Liver (tissue), 8 donors: ENCODE measurements at regions not wholly inside any gene's neighbourhood (a gene's known extent, or its start where the extent isn't known, plus 50 kb on each side); places are given as distances from the start of the nearest gene placed in this dataset.
A peak's percentile ranks its signal among the peaks of the same experiment; 100 is the strongest.

ENCODE experiments used
- DNase-seq: peaks from one replicate; pipeline ENCODE4 v3.0.0-alpha.2; 2017; ENCODE audit warnings: low spot score
- H3K27ac ChIP-seq, 2 donors: one replicate each; pipeline ENCODE4 v1.7.0; 2013; ENCODE audit warnings: inconsistent platforms in 2 of 2, low read length in 2 of 2, control low read depth in 1 of 2, low read depth in 1 of 2, mild to moderate bottlenecking in 1 of 2
- H3K27me3 ChIP-seq, 4 donors: one replicate each; pipeline versions ENCODE4 v1.6.1 to v1.7.0; 2013; ENCODE audit warnings: low read length in 3 of 4, inconsistent platforms in 1 of 4, mild to moderate bottlenecking in 1 of 4, moderate library complexity in 1 of 4; ENCODE audit not compliant: control insufficient read depth in 4 of 4, insufficient read depth in 4 of 4
- H3K36me3 ChIP-seq, 4 donors: one replicate each; pipeline versions ENCODE4 v1.6.1 to v1.7.0; 2013; ENCODE audit warnings: low read length in 3 of 4, mild to moderate bottlenecking in 3 of 4, low read depth in 1 of 4, moderate library complexity in 1 of 4; ENCODE audit not compliant: control insufficient read depth in 4 of 4, insufficient read depth in 3 of 4
- H3K4me1 ChIP-seq, 4 donors: one replicate each; pipeline versions ENCODE4 v1.6.1 to v1.7.0; 2013; ENCODE audit warnings: low read length in 3 of 4, mild to moderate bottlenecking in 3 of 4, moderate library complexity in 1 of 4; ENCODE audit not compliant: control insufficient read depth in 4 of 4, insufficient read depth in 4 of 4
- H3K4me3 ChIP-seq, 3 donors: one replicate each; pipeline versions ENCODE4 v1.6.1 to v1.7.0; 2013; ENCODE audit warnings: low read length in 3 of 3, control low read depth in 1 of 3, low read depth in 1 of 3, mild to moderate bottlenecking in 1 of 3
- H3K9ac ChIP-seq, 2 donors: one replicate each; pipeline ENCODE4 v1.7.0; 2013; ENCODE audit warnings: low read length in 2 of 2, mild to moderate bottlenecking in 2 of 2, moderate library complexity in 2 of 2, control low read depth in 1 of 2, low read depth in 1 of 2
- H3K9me3 ChIP-seq, 4 donors: one replicate each; pipeline versions ENCODE4 v1.6.1 to v1.7.0; 2013; ENCODE audit warnings: low read length in 3 of 4; ENCODE audit not compliant: control insufficient read depth in 4 of 4
- ATF3 ChIP-seq: IDR thresholded peaks from 2 replicates; pipeline ENCODE4 v1.6.1; 2016; ENCODE audit warnings: antibody characterized with exemption
- CTCF ChIP-seq: fragments of 150-350 bp; IDR thresholded peaks from 2 replicates; pipeline ENCODE4 v1.5.1; 2017; ENCODE audit warnings: improper control_type of control experiment, low read depth, low read length; ENCODE audit not compliant: missing input control
- EGR1 ChIP-seq, 2 donors: IDR thresholded peaks; 2 replicates each; pipeline ENCODE4 v1.6.1; 2016 to 2018; ENCODE audit warnings: antibody characterized with exemption in 2 of 2, low read depth in 2 of 2
- FOXA1 ChIP-seq: IDR thresholded peaks from 2 replicates; pipeline ENCODE4 v1.6.1; 2016; ENCODE audit warnings: antibody characterized with exemption
- FOXA2 ChIP-seq: IDR thresholded peaks from 2 replicates; pipeline ENCODE4 v1.6.1; 2016; ENCODE audit warnings: antibody characterized with exemption
- GABPA ChIP-seq, 2 donors: IDR thresholded peaks in 1 of 2; conservative IDR thresholded peaks in 1 of 2; 2 replicates each; pipeline ENCODE4 v1.6.1; 2016; ENCODE audit warnings: antibody characterized with exemption in 2 of 2, mild to moderate bottlenecking in 1 of 2, moderate library complexity in 1 of 2
- HNF4A ChIP-seq, 2 donors: conservative IDR thresholded peaks; 2 replicates each; pipeline ENCODE4 v1.6.1; 2016; ENCODE audit warnings: antibody characterized with exemption in 2 of 2, mild to moderate bottlenecking in 2 of 2
- HNF4G ChIP-seq: IDR thresholded peaks from 2 replicates; pipeline ENCODE4 v1.6.1; 2016; ENCODE audit warnings: antibody characterized with exemption
- JUND ChIP-seq, 2 donors: IDR thresholded peaks; 2 replicates each; pipeline ENCODE4 v1.6.1; 2016; ENCODE audit warnings: antibody characterized with exemption in 2 of 2
- NR2F2 ChIP-seq: IDR thresholded peaks from 2 replicates; pipeline ENCODE4 v1.6.1; 2016; ENCODE audit warnings: antibody characterized with exemption
- RAD21 ChIP-seq, 2 donors: IDR thresholded peaks; 2 replicates each; pipeline ENCODE4 v1.6.1; 2016; ENCODE audit warnings: antibody characterized with exemption in 2 of 2, mild to moderate bottlenecking in 2 of 2
- REST ChIP-seq: IDR thresholded peaks from 2 replicates; pipeline ENCODE4 v1.6.1; 2016; ENCODE audit warnings: antibody characterized with exemption, mild to moderate bottlenecking
- RXRA ChIP-seq, 2 donors: IDR thresholded peaks; 2 replicates each; pipeline ENCODE4 v1.6.1; 2017 to 2018; ENCODE audit warnings: antibody characterized with exemption in 2 of 2, mild to moderate bottlenecking in 1 of 2
- SP1 ChIP-seq: IDR thresholded peaks from 2 replicates; pipeline ENCODE4 v1.6.1; 2018; ENCODE audit warnings: antibody characterized with exemption, mild to moderate bottlenecking
- TAF1 ChIP-seq: conservative IDR thresholded peaks from 2 replicates; pipeline ENCODE4 v1.6.1; 2016; ENCODE audit warnings: antibody characterized with exemption, mild to moderate bottlenecking
- YY1 ChIP-seq: IDR thresholded peaks from 2 replicates; pipeline ENCODE4 v1.6.1; 2016; ENCODE audit warnings: antibody characterized with exemption, mild to moderate bottlenecking
- WGBS: extraction: QIAGEN DNeasy Blood & Tissue Kit; methylation state at CpG from one replicate; pipeline ENCODE4 v1.1.7; 2013; 5-methylcytosine and 5-hydroxymethylcytosine counted together
- donor health status: healthy.
- donor health status: healthy.
- donor health status: healthy.
- donor health status: healthy.
- donor health status: healthy.

- 88% methylated on average over 3 of the region's 3 CpGs for WGBS
- H3K4me3 ChIP-seq = no peak overlapping the region
- no peaks in the 10 kb centered on the region for H3K4me1 ChIP-seq
- H3K9ac ChIP-seq = no peak overlapping the region
- peaks cover 0 to 10% (median 6%) of the 10 kb centered on the region in 4 donors for H3K9me3 ChIP-seq
- no peak for DNase-seq
- H3K27ac ChIP-seq = no peak overlapping the region
- no peaks in the 10 kb centered on the region for H3K36me3 ChIP-seq
- TF ChIP-seq TAF1 (no peak), CTCF (no peak)
- no peaks in the 10 kb centered on the region for H3K27me3 ChIP-seq
These were observed 182.8 kb downstream of the PIK3C3 start for GRCh38 chr18:42137693-42138375.

- no peak overlapping the region for H3K27ac ChIP-seq
- WGBS = 16% methylated on average over 1 of the region's 1 CpG
- H3K27me3 ChIP-seq = no peaks in the 10 kb centered on the region
- TF ChIP-seq RAD21 (IDR thresholded peaks at IDR 0.05) (peak; percentile 79 to 84), CTCF (peak; percentile 63), FOXA1 (peak; percentile 96), HNF4A (conservative IDR thresholded peaks at IDR 0.05) (peak; percentile 36 to 67), JUND (IDR thresholded peaks at IDR 0.05) (no peak), FOXA2 (peak; percentile 98), ATF3 (peak; percentile 31), SP1 (peak; percentile 32), RXRA (IDR thresholded peaks at IDR 0.05) (peak in 1 of 2 donors; percentile 39), EGR1 (IDR thresholded peaks at IDR 0.05; ENCODE audit: low read depth in 2 of 2) (no peak)
- H3K4me1 ChIP-seq = no peaks in the 10 kb centered on the region
- H3K9me3 ChIP-seq = peaks cover 0 to 10% (median 6%) of the 10 kb centered on the region in 4 donors
- no peak for DNase-seq
- no peak overlapping the region for H3K4me3 ChIP-seq
- H3K9ac ChIP-seq = no peak overlapping the region
- no peaks in the 10 kb centered on the region for H3K36me3 ChIP-seq
These were observed 186.4 kb downstream of the PIK3C3 start for GRCh38 chr18:42141439-42141838.

- H3K4me1 ChIP-seq = no peaks in the 10 kb centered on the region
- DNase-seq = no peak
- no peak overlapping the region for H3K4me3 ChIP-seq
- no peak overlapping the region for H3K27ac ChIP-seq
- H3K36me3 ChIP-seq = no peaks in the 10 kb centered on the region
- no peaks in the 10 kb centered on the region for H3K9me3 ChIP-seq
- H3K9ac ChIP-seq = no peak overlapping the region
- H3K27me3 ChIP-seq = no peaks in the 10 kb centered on the region
- TF ChIP-seq JUND (IDR thresholded peaks at IDR 0.05) (no peak), YY1 (no peak), HNF4G (no peak), ATF3 (no peak), TAF1 (no peak), RAD21 (IDR thresholded peaks at IDR 0.05) (no peak), HNF4A (conservative IDR thresholded peaks at IDR 0.05) (no peak), RXRA (IDR thresholded peaks at IDR 0.05) (no peak), NR2F2 (no peak), REST (no peak), SP1 (no peak), FOXA2 (no peak), EGR1 (IDR thresholded peaks at IDR 0.05; ENCODE audit: low read depth in 2 of 2) (no peak), FOXA1 (no peak), GABPA (IDR thresholded peaks at IDR 0.05 in 1 of 2, conservative IDR thresholded peaks at IDR 0.05 in 1 of 2) (no peak)
These were observed 200.0 kb downstream of the PIK3C3 start for GRCh38 chr18:42155024-42155423.
